ENCODE measurements at regions not wholly inside any gene's neighbourhood (a gene's known extent, or its start where the extent isn't known, plus 50 kb on each side); places are given as distances from the start of the nearest gene placed in this dataset.

DNA sequence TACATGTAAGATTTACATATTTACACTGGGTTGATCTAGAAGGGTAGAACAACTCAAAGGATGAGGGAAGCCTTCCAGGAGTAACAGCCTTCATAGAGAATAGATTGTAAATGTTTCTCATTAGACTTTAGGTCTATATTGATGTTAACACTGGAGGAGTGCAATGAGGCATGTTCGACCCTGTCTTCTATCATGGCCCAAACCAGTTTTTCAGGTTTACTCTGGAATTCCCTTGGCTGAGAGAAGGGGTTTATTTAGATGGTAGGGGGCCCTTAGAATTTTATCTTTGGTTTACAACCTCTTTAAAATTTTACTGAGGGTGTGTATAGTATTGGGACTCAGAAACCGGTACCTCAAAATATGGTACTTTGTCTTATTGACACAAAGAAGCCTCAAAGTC is 634.9 kb upstream of the PIK3C3 start:
- H3K9me3 Mint-ChIP-seq = peaks cover 0 to 19% of the 10 kb centered on the region in 2 donors

DNA sequence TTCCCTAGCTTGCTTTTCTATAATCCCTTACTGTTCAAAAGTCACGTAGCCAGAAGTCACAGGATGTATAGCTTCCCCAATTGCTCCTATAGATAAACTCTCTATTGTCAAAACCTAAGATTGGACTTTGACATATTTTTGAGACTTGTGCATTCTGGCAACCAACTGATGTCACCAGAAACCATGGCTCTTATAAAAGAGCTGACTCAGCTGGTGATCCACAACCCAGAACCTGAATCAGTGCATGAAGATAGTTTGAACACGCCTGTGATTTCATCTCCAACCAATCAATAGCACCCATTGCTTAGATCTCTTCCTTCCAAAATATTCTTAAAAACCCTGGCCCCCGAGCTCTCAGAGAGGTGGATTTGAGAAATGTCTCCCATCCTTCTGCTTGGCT is 639.9 kb upstream of the PIK3C3 start:
- H3K36me3 Mint-ChIP-seq (ENCODE audit: insufficient read depth) = no peaks in the 10 kb centered on the region
- H3K27me3 Mint-ChIP-seq = no peaks in the 10 kb centered on the region
- H3K4me3 Mint-ChIP-seq = no peak overlapping the region
- no peak for ATAC-seq (replicated peaks)
- H3K9me3 Mint-ChIP-seq = peaks cover 5 to 7% of the 10 kb centered on the region in 2 donors
- no peak for DNase-seq
- H3K27ac Mint-ChIP-seq = no peak overlapping the region
- no peaks in the 10 kb centered on the region for H3K4me1 Mint-ChIP-seq (ENCODE audit: low read depth in 2 of 2)

More for the DNA sequence above, 634.9 kb upstream of the PIK3C3 start:
- no peaks in the 10 kb centered on the region for H3K36me3 Mint-ChIP-seq (ENCODE audit: insufficient read depth)
- ATAC-seq (replicated peaks) (no peak), DNase-seq (no peak)
- no peaks in the 10 kb centered on the region for H3K4me1 Mint-ChIP-seq (ENCODE audit: low read depth in 2 of 2)
- H3K4me3 Mint-ChIP-seq = no peak overlapping the region
- no peaks in the 10 kb centered on the region for H3K27me3 Mint-ChIP-seq
- no peak overlapping the region for H3K27ac Mint-ChIP-seq

DNA sequence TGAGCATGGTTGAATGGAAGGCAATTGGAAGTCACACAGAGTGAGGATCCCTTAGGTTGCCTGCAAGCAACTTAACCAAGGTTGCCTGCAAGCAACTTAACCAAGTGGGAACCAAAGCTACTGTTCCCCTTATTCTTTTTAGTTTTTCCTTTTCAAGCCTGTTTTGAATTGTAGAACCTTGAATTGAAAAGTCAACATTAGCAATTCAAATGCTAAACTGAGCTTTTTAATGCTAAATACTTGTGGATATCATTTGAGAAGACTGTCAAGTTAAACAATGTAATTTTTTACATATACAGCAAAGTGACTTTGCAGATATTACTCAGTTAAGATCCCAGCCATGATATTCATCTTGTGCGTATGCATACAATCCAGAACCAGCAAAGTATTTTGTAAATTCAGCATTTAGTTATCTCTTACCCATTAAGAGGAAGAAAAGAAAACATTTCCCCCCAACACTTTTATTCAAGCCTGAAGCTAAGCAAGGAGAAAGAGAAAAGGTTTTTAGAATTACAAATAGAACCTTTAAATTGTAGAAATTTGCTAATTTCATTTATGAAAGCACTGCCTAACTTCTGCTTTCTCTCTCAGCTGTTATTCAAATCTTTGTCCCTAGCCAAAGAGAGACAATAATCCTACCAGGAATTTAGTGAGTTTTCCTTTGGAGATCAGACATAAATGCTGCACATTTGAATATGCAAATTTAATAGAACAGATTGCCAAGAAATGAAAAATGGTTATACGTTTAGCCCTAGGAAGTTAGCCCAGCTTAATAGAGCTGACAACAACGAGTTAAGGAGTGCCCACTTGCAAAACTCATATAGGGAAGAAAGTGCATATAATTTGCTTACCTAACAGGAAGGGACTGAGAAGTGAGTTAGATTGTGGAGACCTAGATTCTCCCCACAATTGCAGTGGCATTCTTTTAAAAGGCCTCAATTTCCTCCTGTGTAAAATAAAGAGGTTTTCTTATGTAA is 643.2 kb upstream of the PIK3C3 start:
- H3K27ac Mint-ChIP-seq = no peak overlapping the region
- H3K36me3 Mint-ChIP-seq (ENCODE audit: insufficient read depth) = no peaks in the 10 kb centered on the region
- DNase-seq (no peak), ATAC-seq (replicated peaks) (no peak)
- no peaks in the 10 kb centered on the region for H3K4me1 Mint-ChIP-seq (ENCODE audit: low read depth in 2 of 2)
- H3K27me3 Mint-ChIP-seq = no peaks in the 10 kb centered on the region
- H3K4me3 Mint-ChIP-seq = no peak overlapping the region
- peaks cover 5 to 7% of the 10 kb centered on the region in 2 donors for H3K9me3 Mint-ChIP-seq

DNA sequence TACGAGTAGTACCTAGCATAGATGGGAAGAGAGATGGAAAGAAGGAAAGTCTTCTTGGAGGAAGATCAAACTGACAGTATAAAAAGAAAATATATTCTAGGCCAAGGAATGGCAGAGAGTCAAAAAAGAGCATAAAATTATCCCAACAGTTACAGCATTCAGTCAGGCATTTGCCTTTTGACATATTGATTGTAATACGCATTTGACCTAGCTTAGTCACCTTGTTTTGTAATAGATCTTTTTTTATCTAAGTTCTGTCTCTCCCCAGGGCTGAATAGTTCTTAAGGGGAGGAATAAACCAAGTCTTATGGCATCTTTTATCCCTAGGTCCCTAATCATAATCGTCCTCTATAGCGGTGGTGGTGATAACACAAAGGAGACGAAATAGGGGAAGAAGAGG is 657.3 kb upstream of the PIK3C3 start:
- H3K9me3 Mint-ChIP-seq = peaks cover 1 to 10% of the 10 kb centered on the region in 2 donors
- no peaks in the 10 kb centered on the region for H3K27me3 Mint-ChIP-seq
- DNase-seq = no peak
- ATAC-seq (replicated peaks) = no peak
- H3K4me3 Mint-ChIP-seq = no peak overlapping the region
- no peak overlapping the region for H3K27ac Mint-ChIP-seq
- H3K4me1 Mint-ChIP-seq (ENCODE audit: low read depth in 2 of 2) = no peaks in the 10 kb centered on the region
- no peaks in the 10 kb centered on the region for H3K36me3 Mint-ChIP-seq (ENCODE audit: insufficient read depth)

- Mint-ChIP-seq H3K4me3 (no peak overlapping the region), H3K36me3 (ENCODE audit: insufficient read depth) (no peaks in the 10 kb centered on the region), H3K4me1 (ENCODE audit: low read depth in 2 of 2) (no peaks in the 10 kb centered on the region), H3K27ac (no peak overlapping the region), H3K27me3 (no peaks in the 10 kb centered on the region), H3K9me3 (peaks cover 16 to 33% of the 10 kb centered on the region in 2 donors)
- DNase-seq = no peak
- ATAC-seq (replicated peaks) = no peak
Observed at GRCh38 chr18:41269294-41269693, 685.7 kb upstream of the PIK3C3 start.

- DNase-seq (no peak), ATAC-seq (replicated peaks) (no peak)
- Mint-ChIP-seq H3K4me3 (no peak overlapping the region), H3K4me1 (ENCODE audit: low read depth in 2 of 2) (no peaks in the 10 kb centered on the region), H3K9me3 (peaks cover 14 to 31% of the 10 kb centered on the region in 2 donors), H3K27ac (no peak overlapping the region), H3K27me3 (no peaks in the 10 kb centered on the region), H3K36me3 (ENCODE audit: insufficient read depth) (no peaks in the 10 kb centered on the region)
Observed at GRCh38 chr18:41268271-41268670, 686.8 kb upstream of the PIK3C3 start.

- no peak for DNase-seq
- H3K4me3 Mint-ChIP-seq = no peak overlapping the region
Observed at GRCh38 chr18:41266616-41267015, 688.4 kb upstream of the PIK3C3 start.

DNA sequence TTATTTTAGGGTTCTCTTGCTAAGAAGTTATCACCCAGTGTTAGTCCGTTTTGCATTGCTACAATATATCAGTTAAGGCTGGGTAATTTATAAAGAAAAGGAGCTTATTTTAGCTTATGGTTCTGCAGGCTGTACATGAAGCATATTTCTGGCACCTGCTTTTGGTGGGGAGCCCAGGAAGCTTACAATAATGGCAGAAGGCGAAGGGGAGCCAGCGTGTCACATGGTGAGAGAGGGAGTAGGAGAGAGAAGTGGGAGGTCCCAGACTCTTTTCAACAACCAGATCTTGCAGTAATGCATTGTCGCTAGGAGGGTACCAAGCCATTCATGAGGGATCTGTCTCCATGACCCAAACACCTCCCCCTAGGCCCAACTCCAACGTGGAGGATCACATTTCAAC is 688.8 kb upstream of the PIK3C3 start:
- Mint-ChIP-seq H3K4me3 (no peak overlapping the region), H3K36me3 (ENCODE audit: insufficient read depth) (no peaks in the 10 kb centered on the region)
- ATAC-seq (replicated peaks) = no peak

More at GRCh38 chr18:41266616-41267015, 688.4 kb upstream of the PIK3C3 start:
- ATAC-seq (replicated peaks) = no peak
- H3K36me3 Mint-ChIP-seq (ENCODE audit: insufficient read depth) = no peaks in the 10 kb centered on the region
- no peak overlapping the region for H3K27ac Mint-ChIP-seq
- no peaks in the 10 kb centered on the region for H3K4me1 Mint-ChIP-seq (ENCODE audit: low read depth in 2 of 2)
- no peaks in the 10 kb centered on the region for H3K27me3 Mint-ChIP-seq
- peaks cover 18 to 43% of the 10 kb centered on the region in 2 donors for H3K9me3 Mint-ChIP-seq

GRCh38 chr18:41265047-41265446 is 690.0 kb upstream of the PIK3C3 start:
- DNase-seq = no peak
- Mint-ChIP-seq H3K9me3 (peaks cover 16 to 37% of the 10 kb centered on the region in 2 donors), H3K36me3 (ENCODE audit: insufficient read depth) (no peaks in the 10 kb centered on the region), H3K27me3 (no peaks in the 10 kb centered on the region), H3K4me1 (ENCODE audit: low read depth in 2 of 2) (no peaks in the 10 kb centered on the region), H3K4me3 (no peak overlapping the region), H3K27ac (no peak overlapping the region)
- ATAC-seq (replicated peaks) = no peak

More for the DNA sequence above, 688.8 kb upstream of the PIK3C3 start:
- H3K27ac Mint-ChIP-seq = no peak overlapping the region
- no peaks in the 10 kb centered on the region for H3K4me1 Mint-ChIP-seq (ENCODE audit: low read depth in 2 of 2)
- DNase-seq = no peak
- no peaks in the 10 kb centered on the region for H3K27me3 Mint-ChIP-seq
- peaks cover 16 to 43% of the 10 kb centered on the region in 2 donors for H3K9me3 Mint-ChIP-seq

DNA sequence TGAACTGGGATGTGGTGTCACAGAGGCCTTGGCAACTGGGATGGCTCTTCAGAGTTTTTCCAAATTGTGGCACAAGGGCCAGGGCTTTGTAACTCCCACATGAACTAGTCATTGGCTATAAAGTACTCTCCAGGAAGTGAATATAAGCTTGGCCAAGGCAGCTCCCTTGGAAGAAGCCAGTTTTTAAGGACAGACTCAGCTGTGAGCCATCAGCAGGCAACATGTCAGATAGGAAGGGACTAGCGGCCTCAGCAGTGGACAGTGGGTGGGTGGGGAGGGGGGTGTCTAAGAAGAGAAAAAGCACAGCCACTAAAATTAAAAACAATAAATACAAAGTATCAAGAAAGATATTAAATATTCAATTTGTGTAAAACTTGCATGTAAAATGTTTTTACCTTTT is 691.1 kb upstream of the PIK3C3 start:
- Mint-ChIP-seq H3K4me3 (no peak overlapping the region), H3K36me3 (ENCODE audit: insufficient read depth) (no peaks in the 10 kb centered on the region), H3K27me3 (no peaks in the 10 kb centered on the region), H3K9me3 (peaks cover 20 to 43% of the 10 kb centered on the region in 2 donors), H3K4me1 (ENCODE audit: low read depth in 2 of 2) (no peaks in the 10 kb centered on the region), H3K27ac (no peak overlapping the region)
- DNase-seq = no peak
- no peak for ATAC-seq (replicated peaks)

DNA sequence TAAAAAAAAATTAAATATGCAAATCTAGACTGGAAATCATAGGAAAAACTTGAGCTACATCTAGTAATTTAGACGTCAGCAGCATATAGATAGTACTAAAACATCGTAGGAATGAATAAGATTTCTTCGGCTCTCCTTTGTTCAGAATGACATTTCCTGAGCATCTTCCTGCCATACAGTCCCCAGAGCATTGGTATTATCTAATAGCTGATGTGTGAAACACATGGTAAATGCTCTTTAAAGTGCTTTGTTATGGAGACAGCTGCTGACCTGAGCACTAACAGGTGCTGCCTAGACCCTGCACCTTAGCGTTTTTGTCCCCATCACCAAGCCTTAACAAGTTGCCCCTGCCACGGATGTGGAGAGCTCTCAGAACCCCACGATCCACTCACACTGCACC is 692.3 kb upstream of the PIK3C3 start:
- H3K27me3 Mint-ChIP-seq = no peaks in the 10 kb centered on the region
- H3K4me3 Mint-ChIP-seq = no peak overlapping the region
- H3K27ac Mint-ChIP-seq = no peak overlapping the region
- H3K9me3 Mint-ChIP-seq = peaks cover 18 to 46% of the 10 kb centered on the region in 2 donors
- no peak for DNase-seq
- no peak for ATAC-seq (replicated peaks)
- H3K4me1 Mint-ChIP-seq (ENCODE audit: low read depth in 2 of 2) = no peaks in the 10 kb centered on the region
- no peaks in the 10 kb centered on the region for H3K36me3 Mint-ChIP-seq (ENCODE audit: insufficient read depth)

DNA sequence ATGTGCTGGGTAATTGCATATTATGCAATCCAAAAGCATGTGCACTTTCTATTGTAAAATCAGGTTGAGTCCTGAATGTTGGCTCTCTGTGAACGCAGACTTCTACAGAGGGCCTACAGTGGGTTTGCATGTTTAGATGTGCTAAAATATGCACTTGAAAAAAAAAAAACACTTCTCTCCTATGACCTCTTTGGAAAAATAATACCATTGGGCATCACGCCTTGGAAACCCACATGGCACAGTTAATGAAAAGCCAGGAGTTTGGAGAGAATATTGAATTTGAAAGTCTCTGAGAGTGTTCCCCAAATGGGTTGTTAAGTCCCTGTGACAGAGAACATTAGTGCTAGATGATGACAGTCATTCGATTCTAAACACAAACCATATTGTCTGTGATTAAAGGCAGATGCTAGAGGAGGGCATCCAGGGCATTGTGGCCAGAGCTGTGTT is 710.4 kb upstream of the PIK3C3 start:
- H3K27me3 Mint-ChIP-seq = no peaks in the 10 kb centered on the region
- H3K4me3 Mint-ChIP-seq = no peak overlapping the region
- H3K36me3 Mint-ChIP-seq (ENCODE audit: insufficient read depth) = no peaks in the 10 kb centered on the region
- H3K9me3 Mint-ChIP-seq = peaks cover 6 to 8% of the 10 kb centered on the region in 2 donors
- H3K4me1 Mint-ChIP-seq (ENCODE audit: low read depth in 2 of 2) = no peaks in the 10 kb centered on the region
- no peak for DNase-seq
- H3K27ac Mint-ChIP-seq = no peak overlapping the region
- no peak for ATAC-seq (replicated peaks)

DNA sequence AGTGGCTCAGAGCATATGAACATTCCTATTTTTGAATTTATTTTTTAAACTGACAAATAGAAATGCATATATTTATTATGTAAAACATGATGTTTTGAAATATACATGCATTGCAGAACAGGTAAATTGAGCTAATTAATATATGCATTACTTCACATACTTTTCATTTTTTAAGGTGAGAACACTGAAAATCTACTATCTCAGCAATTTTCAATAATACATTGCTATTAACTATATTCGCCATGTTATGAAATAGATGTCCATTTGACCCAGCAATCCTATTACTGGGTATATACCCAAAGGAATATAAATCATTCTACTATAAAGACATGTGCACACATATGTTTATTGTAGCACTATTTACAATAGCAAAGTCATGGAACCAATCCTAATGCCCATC is 717.7 kb upstream of the PIK3C3 start:
- ATAC-seq (replicated peaks) (no peak), DNase-seq (no peak)
- no peaks in the 10 kb centered on the region for H3K4me1 Mint-ChIP-seq (ENCODE audit: low read depth in 2 of 2)
- no peak overlapping the region for H3K4me3 Mint-ChIP-seq
- H3K9me3 Mint-ChIP-seq = peaks cover 0 to 13% of the 10 kb centered on the region in 2 donors
- H3K27me3 Mint-ChIP-seq = no peaks in the 10 kb centered on the region
- H3K27ac Mint-ChIP-seq = no peak overlapping the region
- H3K36me3 Mint-ChIP-seq (ENCODE audit: insufficient read depth) = no peaks in the 10 kb centered on the region

GRCh38 chr18:41231681-41232080 is 723.4 kb upstream of the PIK3C3 start:
- Mint-ChIP-seq H3K27ac (no peak overlapping the region), H3K4me3 (no peak overlapping the region), H3K27me3 (no peaks in the 10 kb centered on the region), H3K9me3 (peaks cover 1 to 7% of the 10 kb centered on the region in 2 donors), H3K4me1 (ENCODE audit: low read depth in 2 of 2) (no peaks in the 10 kb centered on the region), H3K36me3 (ENCODE audit: insufficient read depth) (no peaks in the 10 kb centered on the region)
- ATAC-seq (replicated peaks) = no peak
- no peak for DNase-seq
